ENCODE measurements at regions not wholly inside any gene's neighbourhood (a gene's known extent, or its start where the extent isn't known, plus 50 kb on each side); places are given as distances from the start of the nearest gene placed in this dataset.

DNA sequence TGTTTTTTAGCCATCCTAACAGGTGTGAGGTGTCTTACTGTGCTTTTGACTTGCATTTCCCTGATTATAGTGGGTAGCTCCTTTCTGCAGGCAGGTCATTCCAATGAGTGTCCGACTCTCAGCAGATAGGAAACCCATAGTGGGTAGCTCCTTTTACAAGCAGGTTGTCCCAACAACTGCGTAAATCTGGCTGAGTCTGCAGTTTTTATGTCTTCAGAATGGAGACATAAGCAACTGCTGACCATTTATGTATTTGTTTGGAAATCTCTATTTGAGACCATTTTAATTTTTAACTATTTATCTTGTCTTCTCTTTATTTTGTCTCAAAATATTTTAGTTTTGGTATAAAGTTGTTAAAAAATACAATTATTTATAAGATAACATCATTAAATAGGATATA, 839.4 kb downstream of the SLITRK6 start:
- no peak for DNase-seq

DNA sequence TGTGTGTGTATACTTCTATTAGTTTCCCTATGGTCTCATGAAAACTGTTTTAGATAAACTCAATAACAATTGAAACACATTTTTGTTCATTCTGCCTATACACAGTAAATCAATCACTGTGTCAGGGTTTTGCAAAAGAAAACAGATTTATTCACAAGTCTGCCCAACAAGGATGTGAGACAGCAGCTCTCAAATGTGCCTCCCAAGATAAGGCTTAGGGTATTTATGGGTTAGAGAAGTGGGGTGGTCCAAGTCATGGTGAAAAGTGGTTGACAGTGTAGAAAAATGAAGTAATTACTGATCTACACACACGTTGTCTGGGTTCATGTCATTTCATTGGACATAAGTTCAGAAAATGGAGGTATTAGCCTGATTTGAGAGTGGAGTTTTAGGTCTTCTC, 844.6 kb downstream of the SLITRK6 start:
- DNase-seq: no peak

DNA sequence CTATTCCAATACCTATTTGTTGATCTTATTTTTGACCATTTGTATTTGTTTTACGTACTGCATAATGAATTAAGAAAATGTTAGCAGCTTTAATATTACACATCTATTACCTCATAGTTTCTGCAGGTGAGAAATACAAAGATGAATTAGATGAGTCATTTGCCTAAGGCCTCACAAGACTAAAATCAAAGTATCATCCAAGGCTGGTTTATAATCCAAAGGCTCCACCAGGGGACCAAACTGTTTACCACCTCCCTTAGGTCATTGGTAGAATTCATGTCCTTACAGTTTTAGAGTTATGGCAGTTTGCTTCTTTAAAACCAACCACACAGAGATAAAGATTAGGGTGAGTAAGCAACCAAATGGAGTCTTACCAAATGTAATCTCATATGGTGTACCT, 848.1 kb downstream of the SLITRK6 start:
- no peak for DNase-seq

- no peak for DNase-seq
These were observed 853.0 kb downstream of the SLITRK6 start for GRCh38 chr13:84946192-84946591.

DNA sequence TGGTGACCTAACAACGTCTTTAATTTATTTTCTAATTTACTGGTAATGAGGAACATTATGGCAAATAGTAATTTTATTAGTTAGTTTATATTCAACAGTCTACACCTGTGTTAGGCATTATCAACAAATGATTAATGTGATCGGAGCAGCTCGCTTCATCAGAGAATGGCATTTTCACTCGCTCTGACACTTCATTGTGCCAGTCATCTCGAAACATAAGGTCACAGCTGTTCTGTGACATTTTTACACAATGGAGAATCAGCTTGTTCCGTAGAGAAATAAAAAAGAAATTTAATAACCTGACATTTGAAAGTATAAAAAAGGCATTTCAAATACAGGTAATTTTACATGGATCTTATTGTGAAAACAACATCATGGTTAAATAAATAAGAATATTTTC, 858.4 kb downstream of the SLITRK6 start:
- DNase-seq: no peak

DNA sequence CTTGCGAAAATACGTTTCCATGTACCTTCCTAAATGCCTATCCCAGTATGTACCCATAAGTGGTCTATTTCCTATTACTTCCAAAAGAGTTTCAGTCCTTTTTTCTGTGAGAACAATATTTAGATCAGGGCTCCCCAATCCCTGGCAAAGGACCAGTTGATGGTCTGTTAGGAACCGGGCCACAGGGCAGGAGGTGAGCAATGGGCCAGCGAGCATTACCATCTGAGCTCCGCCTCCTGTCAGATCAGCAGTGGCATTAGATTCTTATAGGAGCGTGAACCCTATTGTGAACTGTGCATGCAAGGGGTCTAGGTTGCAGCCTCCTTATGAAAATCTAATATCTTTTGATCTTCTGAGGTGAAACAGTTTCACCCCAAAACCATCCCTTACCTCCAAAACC, 859.1 kb downstream of the SLITRK6 start:
- DNase-seq: no peak

DNA sequence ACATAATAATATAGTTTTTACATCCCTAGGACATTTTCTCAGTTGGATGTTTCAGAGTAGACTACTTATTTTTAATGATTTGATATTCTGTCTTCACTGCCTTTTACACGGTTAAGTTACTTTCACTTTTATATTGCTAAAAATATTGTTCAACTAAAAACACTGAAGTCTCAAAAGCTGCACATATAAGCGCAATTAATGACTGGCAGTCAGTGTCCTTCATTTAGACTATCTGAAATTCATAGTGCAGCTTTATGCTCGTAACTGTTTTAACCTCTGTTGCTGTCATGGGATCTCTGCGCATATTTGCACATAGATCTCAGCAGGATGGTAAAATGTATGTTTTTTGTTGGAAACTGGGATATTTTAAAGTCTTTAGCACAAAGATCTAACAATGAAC, 864.3 kb downstream of the SLITRK6 start:
- DNase-seq: no peak

DNA sequence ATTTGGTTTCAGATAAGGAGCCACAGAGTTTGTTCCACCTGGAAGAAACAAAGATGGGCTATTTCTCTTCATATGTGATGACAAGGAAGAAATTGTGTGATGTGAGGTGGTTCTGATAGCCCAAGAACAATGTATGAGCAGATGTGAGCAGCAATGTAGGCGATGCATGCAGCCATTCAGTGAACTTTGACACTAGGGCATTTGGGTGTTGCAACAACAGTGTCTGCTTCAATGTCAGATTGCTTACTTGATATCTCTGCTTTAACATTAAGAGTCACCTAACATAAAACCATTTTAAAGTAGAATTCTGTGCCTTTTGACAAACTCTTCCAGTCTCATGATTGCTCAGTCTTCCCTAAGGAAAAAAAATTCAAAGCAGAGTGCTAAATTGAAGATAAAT, 865.4 kb downstream of the SLITRK6 start:
- DNase-seq: no peak

- DNase-seq: no peak
These were observed 868.0 kb downstream of the SLITRK6 start for GRCh38 chr13:84931264-84931663.

DNA sequence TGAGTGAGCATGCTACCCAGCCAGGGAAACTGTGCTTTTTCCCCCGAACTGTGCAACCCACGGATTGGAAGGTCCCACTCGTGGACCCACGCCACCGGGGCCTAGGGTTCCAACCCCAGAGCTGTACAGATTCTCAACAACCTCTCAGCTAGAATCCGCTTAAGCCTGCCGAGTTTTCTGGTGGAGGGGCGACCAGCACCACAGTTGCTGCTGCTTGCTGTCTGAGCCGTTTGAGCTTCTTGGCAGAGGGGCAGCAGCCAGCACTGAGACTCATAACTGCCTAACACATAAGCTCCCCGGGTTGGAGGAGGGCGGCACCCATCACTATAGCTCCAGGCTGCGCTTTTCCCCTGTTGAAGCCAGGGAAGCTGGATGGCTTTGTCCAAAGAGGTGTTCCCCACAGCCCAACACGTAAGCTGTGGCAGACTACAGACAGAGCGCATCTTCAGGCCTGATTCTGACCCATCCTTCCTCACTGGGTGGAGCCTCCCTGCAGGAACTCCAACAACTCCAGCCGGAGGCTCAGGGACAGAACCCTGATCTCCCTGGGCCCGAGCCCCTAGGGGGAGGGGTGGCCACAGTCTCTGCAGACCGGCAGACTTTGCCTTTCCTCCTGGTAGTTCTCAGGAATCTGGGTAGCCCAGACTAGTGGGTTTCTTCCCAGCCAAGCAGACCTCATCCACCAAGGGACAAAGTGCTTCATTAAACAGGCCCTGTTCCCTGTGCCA, 871.6 kb downstream of the SLITRK6 start:
- DNase-seq: no peak

- DNase-seq: no peak
These were observed 873.8 kb downstream of the SLITRK6 start for GRCh38 chr13:84925443-84925842.

DNA sequence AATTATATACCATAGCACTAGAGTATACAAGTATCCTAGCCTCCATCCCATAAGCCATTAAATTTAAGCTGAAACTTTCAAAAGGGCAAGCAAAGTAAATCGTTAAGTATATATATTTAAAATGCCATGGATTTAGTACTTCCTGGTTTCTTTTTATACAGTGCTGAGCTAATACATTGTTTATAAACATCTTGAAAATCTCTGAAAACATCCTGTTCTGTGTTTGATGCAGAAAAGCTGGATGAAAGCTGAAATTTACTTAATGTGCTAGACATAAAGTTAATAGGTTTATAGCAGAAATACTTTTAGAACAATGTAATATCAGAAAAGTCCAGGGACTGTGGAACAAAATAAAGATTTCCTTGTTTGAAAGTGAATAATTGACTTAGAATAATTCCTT, 875.4 kb downstream of the SLITRK6 start:
- peak; percentile 34 for DNase-seq

- DNase-seq: peak; percentile 30
These were observed 881.9 kb downstream of the SLITRK6 start for GRCh38 chr13:84917252-84917878.

DNA sequence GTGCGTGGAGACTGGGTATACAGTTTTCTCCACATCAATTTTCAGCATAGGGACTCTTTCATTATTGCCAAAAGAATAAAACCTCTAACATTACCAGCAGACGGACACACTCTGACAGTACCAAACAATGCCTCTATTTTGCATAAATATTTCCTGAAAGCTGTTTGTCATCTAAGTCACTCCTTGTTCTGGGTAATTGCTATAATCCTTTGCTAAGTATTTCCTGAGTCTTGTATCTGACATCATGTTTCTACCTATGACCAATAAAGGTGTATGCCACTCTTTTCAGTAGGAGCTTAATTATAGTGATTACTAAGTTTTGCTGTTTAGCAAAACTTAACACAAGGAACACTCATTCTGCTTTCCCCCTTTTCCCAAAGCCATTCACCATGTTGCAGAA, 886.5 kb downstream of the SLITRK6 start:
- DNase-seq: no peak

DNA sequence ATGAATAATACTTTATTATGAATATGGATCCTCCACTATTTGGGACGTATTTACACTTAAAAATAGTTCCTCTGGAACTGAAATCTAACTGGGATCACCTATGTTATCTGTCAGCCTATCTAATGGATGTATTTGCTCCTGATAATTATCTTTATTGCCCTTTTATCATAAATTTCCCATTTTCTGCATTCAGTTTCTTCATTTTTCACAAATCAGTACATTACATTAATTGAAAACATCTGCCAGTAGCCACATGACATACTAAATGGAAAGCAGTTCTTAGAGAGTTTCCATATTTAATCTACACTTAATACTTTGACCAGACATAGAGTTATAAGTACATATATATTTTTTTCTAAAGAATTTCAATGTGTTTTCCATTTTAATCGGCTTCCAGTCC, 888.8 kb downstream of the SLITRK6 start:
- no peak for DNase-seq

- DNase-seq: no peak
These were observed 895.8 kb downstream of the SLITRK6 start for GRCh38 chr13:84903391-84903790.

GRCh38 chr13:84902243-84902642, 897.0 kb downstream of the SLITRK6 start:
- DNase-seq: no peak

DNA sequence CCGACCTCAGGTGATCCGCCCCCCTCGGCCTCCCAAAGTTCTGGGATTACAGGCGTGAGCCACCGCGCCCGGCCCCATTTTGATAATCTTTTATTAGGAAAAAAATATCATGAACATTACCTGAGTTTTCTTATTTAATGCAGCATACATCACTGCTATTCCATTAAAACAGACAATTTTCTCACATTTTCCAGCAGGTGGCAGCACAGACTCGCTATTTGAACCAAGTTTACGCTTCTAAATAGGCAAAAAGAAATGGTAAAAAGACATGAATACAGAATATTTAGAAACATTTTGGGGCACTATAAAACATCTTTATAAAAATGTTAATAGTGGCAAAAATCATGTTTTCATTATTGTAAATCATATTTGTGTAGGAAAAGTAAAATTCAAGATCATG, 903.1 kb downstream of the SLITRK6 start:
- DNase-seq: peak; percentile 62

GRCh38 chr13:84894749-84895148, 904.5 kb downstream of the SLITRK6 start:
- no peak for DNase-seq

DNA sequence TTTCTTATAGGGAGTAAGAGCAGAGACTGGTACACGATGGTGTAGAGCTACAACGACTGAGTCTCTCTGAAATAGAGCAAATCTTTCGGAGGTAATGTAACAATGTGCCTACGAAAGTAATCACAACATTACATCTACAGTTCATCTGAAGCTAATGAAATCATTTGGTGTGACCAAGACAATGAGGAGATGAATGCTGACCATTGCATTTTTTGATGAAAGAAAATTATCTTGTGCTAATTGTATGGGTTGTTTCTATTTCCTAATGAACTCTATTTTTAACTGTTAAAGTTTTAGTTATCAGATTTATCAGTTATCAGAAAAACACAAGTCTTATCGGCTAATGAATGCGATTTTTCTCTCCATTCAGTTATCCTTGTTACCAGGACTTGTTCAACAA, 913.4 kb downstream of the SLITRK6 start:
- DNase-seq: no peak

DNA sequence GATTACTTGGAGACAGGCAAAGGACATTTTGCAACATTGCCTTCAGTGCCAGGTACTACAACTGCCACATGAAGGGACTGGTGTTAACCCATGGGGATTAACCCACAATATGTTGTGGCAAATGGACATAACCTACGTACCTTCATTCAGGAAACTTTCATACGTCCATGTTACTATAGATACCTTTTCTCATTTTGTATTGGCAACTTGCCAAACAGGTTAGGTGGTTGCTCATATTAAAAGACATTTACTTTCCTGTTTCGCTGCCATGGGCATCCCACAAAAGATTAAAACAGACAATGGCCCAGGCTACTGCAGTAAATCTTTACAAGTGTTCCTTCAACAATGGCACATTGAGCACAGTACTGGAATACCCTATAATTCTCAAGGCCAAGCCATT, 925.3 kb downstream of the SLITRK6 start:
- DNase-seq: no peak

DNA sequence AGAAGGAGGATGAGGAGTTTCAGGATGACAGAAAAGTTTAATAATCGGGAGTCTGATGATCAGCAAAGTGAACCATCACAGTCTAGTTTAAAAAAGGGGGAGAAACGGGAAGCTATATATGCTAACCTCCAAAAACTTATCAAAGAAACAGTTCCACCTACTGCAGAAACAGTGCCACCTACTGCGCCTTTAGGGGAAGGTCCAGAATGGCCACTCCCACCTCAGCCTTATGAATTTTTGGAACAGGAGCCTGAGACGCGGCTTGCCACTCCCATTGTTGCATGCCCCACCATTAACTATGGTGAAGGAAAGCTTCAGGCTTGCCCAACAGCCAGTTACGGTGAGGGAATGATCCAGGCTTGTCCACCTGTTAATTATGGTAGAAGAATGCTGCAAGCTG, 929.0 kb downstream of the SLITRK6 start:
- no peak for DNase-seq

DNA sequence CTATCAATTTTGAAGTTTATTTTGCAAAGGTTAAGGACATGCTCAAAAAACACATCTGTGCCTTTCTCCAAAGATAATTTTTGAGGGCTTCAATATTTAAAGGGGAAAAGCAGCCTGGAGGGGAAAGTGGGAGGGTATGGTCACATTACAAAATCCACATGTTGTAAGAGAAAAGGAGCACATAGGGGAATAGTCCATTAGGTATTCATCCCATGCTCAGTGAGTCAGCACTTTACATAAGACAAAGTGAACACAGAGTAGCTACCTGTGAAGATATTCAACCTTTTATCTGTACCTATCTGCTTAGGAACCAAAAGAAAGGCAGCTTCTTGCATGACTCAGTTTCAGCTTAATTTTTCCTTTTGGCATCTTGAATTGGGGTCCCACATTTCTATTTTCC, 932.0 kb downstream of the SLITRK6 start:
- DNase-seq: no peak

DNA sequence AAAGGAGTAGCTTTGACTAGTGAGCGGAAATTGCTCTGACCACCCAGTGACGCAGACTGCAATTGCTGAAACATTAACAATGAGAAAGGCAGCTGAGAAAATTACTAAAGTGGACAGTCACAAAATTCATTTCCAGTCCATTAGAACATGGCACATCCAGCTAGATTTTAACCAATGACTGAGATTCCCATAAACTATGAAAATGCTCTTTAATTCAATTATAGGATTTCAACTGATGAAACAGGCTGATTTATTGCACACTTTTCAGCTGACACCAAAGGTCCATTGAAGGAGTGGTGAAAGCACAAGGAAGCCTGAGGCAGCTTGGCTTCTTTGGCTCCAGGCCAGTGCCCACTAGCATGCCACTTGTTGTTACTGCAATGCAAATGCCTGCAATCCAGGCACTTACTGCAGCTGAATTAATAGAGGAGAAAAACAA, 933.4 kb downstream of the SLITRK6 start:
- DNase-seq: peak; percentile 36

Measured in left kidney (tissue), 1 donor.